Adipocyte (in vitro differentiated cells): ENCODE measurements at regions not wholly inside any gene's neighbourhood (a gene's known extent, or its start where the extent isn't known, plus 50 kb on each side); places are given as distances from the start of the nearest gene placed in this dataset.

Experiments used
- DNase-seq: peaks from one replicate; pipeline ENCODE4 v3.0.0-alpha.2; 2015; ENCODE audit warnings: low read depth
- H3K27me3 ChIP-seq: replicated peaks from 2 replicates; pipeline ENCODE4 v1.7.0; 2013; ENCODE audit warnings: mild to moderate bottlenecking, low read length, moderate library complexity; ENCODE audit not compliant: control insufficient read depth, insufficient read depth
- H3K36me3 ChIP-seq: 2 replicates; pipeline ENCODE4 v1.7.0; 2013; ENCODE audit warnings: low read length, mild to moderate bottlenecking, moderate library complexity; ENCODE audit not compliant: control insufficient read depth, insufficient read depth, severe bottlenecking
- H3K4me1 ChIP-seq: 2 replicates; pipeline ENCODE4 v1.7.0; 2013; ENCODE audit warnings: mild to moderate bottlenecking, low read length, moderate library complexity; ENCODE audit not compliant: control insufficient read depth, insufficient read depth
- H3K4me3 ChIP-seq: 2 replicates; pipeline ENCODE4 v1.7.0; 2013; ENCODE audit warnings: mild to moderate bottlenecking, low read length, moderate library complexity
- H3K9ac ChIP-seq: 2 replicates; pipeline ENCODE4 v1.7.0; 2013; ENCODE audit warnings: mild to moderate bottlenecking, low read length, moderate library complexity
- H3K9me3 ChIP-seq: 2 replicates; pipeline ENCODE4 v1.7.0; 2013; ENCODE audit warnings: mild to moderate bottlenecking, low read length, moderate library complexity; ENCODE audit not compliant: control insufficient read depth

DNA sequence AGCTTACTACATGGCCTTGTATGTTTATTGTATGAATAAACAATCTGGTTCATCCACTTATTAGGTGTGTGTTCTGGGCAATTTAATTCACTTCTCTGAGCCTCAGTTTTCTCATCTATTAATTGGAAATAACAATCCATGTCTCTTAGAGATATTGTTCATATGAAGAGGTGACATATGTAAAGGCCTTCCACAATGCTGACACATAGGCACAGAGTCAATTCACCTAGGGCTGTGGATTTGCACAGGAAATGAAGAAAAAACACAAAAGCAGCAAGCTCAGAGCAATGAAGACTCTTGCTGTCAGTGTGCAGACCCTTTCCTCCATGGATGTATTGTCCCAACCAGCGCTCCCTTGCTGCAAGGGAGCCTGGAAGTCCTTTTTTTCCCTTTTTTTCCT, 195.2 kb upstream of the CAMK1G start:
- Histone ChIP-seq H3K9me3 (no peaks in the 10 kb centered on the region), H3K4me1 (peaks cover 26% of the 10 kb centered on the region), H3K36me3 (no peaks in the 10 kb centered on the region), H3K9ac (no peak overlapping the region), H3K4me3 (no peak overlapping the region), H3K27me3 (no peaks in the 10 kb centered on the region)
- DNase-seq: no peak

DNA sequence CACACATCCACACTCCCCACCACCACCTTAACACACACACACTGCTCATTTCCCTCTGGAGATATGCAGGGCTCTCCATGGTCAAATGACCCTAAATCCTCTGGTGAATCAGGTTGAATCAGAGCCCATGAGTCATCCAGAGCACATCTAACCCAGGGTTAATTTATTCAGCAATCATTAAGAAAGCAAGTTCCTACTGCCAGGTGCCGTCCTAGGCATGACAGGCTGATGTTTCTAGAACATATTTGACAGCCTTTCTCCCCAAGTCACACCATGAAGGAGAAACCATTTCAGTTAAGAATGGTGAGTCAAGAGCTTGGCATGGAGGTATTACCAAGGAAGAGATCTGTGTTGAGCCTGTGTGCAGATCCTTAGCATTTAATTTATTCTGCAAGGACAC, 194.3 kb upstream of the CAMK1G start:
- no peaks in the 10 kb centered on the region for H3K36me3 ChIP-seq
- no peaks in the 10 kb centered on the region for H3K9me3 ChIP-seq
- DNase-seq: peak; percentile 53
- H3K4me3 ChIP-seq: no peak overlapping the region
- no peaks in the 10 kb centered on the region for H3K27me3 ChIP-seq
- H3K9ac ChIP-seq: no peak overlapping the region
- peaks cover 26% of the 10 kb centered on the region for H3K4me1 ChIP-seq

DNA sequence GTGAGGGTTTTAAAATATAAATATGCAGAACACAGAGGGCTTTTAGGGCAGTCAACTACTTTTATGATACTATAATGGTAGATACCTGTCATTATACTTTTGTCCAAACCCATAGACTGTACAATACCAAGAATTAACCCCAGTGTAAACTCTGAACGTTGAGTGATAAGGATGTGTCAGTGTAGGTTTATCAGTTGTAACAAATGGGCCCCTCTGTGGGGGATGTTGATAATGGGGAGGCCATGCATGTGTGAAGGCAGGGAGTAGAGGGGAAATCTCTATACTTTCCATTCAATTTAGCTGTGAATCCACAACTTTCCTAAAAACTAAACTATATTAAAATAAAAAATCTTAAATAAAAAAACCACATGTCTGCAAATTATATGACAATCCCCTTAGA, 193.5 kb upstream of the CAMK1G start:
- H3K9ac ChIP-seq: no peak overlapping the region

DNA sequence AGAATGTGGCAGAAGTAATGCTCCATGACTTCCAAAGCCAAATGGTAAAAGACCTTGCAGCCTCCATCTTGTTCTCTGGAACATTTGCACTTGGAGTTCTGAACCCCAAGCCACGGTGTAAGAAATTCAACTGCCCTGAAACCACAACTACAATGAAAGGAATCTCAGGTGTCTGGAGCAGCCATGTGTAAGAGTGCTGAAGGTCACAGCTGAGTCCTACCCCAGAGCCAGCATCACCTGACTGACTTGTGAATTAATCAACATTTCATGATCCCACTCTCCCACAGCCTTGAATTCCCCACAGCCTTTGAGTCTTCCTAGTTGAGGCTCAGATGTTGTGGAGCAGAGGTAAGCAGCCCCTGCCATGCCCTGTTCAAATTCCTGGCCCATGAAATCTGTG, 192.8 kb upstream of the CAMK1G start:
- Histone ChIP-seq H3K9me3 (no peaks in the 10 kb centered on the region), H3K27me3 (no peaks in the 10 kb centered on the region), H3K4me1 (peaks cover 26% of the 10 kb centered on the region), H3K9ac (no peak overlapping the region), H3K36me3 (no peaks in the 10 kb centered on the region), H3K4me3 (no peak overlapping the region)
- DNase-seq: no peak

More for the DNA sequence above, 193.5 kb upstream of the CAMK1G start:
- DNase-seq: no peak
- Histone ChIP-seq H3K9me3 (no peaks in the 10 kb centered on the region), H3K27me3 (no peaks in the 10 kb centered on the region), H3K4me1 (peaks cover 26% of the 10 kb centered on the region), H3K4me3 (no peak overlapping the region), H3K36me3 (no peaks in the 10 kb centered on the region)

DNA sequence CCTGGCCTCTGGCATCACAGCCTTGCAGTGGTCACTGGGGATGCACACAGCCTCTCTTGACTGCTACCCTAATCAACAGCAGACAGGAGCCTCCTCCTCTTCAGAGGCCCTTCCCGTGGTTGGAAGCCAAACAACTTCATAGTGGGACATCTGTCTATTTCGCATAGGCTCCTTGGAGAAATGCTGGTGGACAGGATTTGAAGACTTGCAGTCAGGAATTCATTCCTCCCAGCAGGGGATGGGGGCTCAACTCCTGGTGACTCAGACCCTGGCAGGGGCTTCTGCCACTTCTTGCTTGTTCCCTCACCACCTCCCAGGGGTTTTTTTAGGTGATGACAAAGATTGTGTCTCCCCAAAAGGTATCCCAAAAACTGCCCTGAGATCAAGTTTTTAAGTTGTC, 191.7 kb upstream of the CAMK1G start:
- Histone ChIP-seq H3K4me1 (peaks cover 26% of the 10 kb centered on the region), H3K9me3 (no peaks in the 10 kb centered on the region), H3K36me3 (no peaks in the 10 kb centered on the region), H3K27me3 (no peaks in the 10 kb centered on the region), H3K9ac (no peak overlapping the region), H3K4me3 (no peak overlapping the region)
- no peak for DNase-seq

DNA sequence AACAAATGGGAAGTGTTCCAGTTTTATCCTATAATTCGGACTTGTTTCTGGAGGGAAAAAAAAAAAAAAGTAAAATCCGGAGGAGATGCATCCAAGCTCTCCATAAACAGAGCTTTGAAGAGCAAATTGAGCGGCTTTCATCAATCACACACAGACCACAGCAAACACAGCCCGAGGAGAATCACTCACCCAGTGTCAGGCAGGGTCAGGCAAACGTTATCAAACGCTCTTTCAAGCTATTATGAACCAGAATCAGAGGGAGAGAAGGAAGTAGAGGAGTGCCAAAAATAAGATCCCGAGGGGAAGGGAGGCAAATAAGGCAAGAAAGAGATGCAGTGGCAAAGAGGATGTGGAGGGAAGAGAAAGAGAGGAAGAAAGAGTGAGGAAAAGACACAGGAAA, 188.3 kb upstream of the CAMK1G start:
- no peaks in the 10 kb centered on the region for H3K27me3 ChIP-seq
- no peak overlapping the region for H3K4me3 ChIP-seq
- no peak for DNase-seq
- H3K36me3 ChIP-seq: no peaks in the 10 kb centered on the region
- no peak overlapping the region for H3K9ac ChIP-seq
- peaks cover 19% of the 10 kb centered on the region for H3K4me1 ChIP-seq
- no peaks in the 10 kb centered on the region for H3K9me3 ChIP-seq

DNA sequence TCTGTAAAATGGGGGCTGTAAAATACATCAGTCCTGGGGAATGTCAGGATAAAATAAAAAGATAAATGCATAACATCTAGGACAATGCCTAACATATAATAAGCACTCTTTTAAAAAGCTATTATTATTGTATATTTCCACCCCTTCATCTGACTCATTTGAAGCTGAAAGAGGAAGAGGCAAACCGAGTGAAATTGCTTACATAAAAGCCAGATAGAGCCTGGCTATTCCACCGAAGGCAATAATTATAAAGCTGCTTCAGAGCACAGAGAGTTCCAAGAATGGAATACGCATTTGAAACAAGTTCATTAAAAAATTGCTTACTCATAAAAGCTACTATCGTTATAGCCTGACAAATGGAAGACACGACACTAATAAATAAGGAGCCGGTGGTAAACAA, 186.1 kb upstream of the CAMK1G start:
- DNase-seq: no peak
- no peaks in the 10 kb centered on the region for H3K36me3 ChIP-seq

DNA sequence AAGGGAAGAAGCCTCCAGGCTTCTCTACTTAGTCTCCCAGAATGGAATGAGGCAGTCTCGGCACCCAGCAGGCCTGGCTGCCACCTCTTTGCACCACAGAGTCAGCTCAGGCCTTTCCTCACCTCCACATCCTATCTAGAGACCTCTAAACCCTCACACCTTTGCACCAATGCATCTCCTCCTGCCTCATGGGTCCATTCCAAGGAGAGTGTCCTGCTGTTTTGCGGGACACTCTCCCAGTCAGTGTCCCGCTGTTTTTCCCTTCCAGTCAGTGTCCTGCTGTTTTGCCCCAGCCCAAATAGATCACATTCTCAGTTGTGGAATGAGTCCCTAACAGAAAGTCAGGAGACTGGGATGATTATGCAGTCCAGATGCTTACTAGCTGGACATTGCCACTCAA, 185.6 kb upstream of the CAMK1G start:
- H3K36me3 ChIP-seq: no peaks in the 10 kb centered on the region
- no peaks in the 10 kb centered on the region for H3K9me3 ChIP-seq
- H3K4me3 ChIP-seq: no peak overlapping the region
- H3K4me1 ChIP-seq: peaks cover 19% of the 10 kb centered on the region
- DNase-seq: no peak
- no peaks in the 10 kb centered on the region for H3K27me3 ChIP-seq
- no peak overlapping the region for H3K9ac ChIP-seq

More for the DNA sequence above, 186.1 kb upstream of the CAMK1G start:
- H3K9me3 ChIP-seq: no peaks in the 10 kb centered on the region
- no peak overlapping the region for H3K9ac ChIP-seq
- H3K4me1 ChIP-seq: peaks cover 19% of the 10 kb centered on the region
- no peak overlapping the region for H3K4me3 ChIP-seq
- no peaks in the 10 kb centered on the region for H3K27me3 ChIP-seq

DNA sequence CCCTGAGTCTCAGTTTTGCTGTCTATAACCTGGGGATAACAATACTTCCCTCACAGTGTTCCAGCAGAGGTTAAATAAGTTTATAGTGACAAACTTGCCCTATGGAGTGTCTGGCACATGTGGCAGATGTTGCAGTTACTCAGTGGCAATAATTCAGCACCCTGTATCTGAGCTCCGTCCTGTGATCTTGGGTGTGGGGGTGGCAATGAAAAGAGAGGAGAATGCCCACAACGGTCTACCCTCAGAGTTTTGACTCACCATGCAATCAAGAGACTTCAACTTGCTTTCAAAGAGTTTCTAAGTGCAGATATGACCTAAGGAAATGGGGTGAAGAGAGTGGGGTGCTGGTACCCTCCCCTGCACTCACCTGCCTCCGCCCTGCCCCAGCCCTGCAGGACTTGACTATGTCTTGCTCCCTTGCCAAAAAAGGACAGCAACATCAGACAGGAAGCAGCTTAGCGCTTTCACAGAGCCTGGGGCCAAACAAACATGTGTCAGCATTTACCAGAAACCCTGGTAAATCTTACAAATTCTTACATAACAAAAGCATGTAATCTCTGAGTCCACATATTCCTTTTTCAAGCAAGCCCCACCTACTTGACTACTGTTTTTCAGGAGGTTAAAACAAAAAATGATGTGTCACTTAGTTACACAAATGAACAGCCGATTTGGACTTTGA, 185.1 kb upstream of the CAMK1G start:
- Histone ChIP-seq H3K9me3 (no peaks in the 10 kb centered on the region), H3K9ac (no peak overlapping the region), H3K27me3 (no peaks in the 10 kb centered on the region), H3K36me3 (no peaks in the 10 kb centered on the region), H3K4me1 (peaks cover 19% of the 10 kb centered on the region), H3K4me3 (no peak overlapping the region)
- DNase-seq: peak; percentile 80

DNA sequence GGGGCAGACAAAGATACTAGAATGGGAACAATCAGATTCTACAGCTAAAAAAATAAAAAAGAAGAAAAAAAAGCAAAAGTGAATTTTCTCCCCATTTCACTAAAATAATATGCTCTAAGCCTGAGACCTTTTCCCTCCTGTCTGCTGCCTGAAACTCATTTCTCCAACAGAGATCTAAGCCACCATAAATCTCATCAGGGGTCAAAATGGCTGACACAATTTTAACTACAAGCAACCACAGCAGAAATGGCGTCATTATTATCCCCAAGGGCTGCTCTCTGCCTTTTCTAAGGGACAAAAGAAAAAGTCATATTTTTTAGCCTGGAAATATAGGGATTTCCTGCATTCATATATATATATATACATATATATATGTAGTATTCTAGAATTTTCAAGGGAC, 183.7 kb upstream of the CAMK1G start:
- H3K9ac ChIP-seq: no peak overlapping the region
- no peak overlapping the region for H3K4me3 ChIP-seq
- H3K27me3 ChIP-seq: no peaks in the 10 kb centered on the region
- DNase-seq: no peak
- peaks cover 19% of the 10 kb centered on the region for H3K4me1 ChIP-seq
- no peaks in the 10 kb centered on the region for H3K9me3 ChIP-seq
- no peaks in the 10 kb centered on the region for H3K36me3 ChIP-seq

DNA sequence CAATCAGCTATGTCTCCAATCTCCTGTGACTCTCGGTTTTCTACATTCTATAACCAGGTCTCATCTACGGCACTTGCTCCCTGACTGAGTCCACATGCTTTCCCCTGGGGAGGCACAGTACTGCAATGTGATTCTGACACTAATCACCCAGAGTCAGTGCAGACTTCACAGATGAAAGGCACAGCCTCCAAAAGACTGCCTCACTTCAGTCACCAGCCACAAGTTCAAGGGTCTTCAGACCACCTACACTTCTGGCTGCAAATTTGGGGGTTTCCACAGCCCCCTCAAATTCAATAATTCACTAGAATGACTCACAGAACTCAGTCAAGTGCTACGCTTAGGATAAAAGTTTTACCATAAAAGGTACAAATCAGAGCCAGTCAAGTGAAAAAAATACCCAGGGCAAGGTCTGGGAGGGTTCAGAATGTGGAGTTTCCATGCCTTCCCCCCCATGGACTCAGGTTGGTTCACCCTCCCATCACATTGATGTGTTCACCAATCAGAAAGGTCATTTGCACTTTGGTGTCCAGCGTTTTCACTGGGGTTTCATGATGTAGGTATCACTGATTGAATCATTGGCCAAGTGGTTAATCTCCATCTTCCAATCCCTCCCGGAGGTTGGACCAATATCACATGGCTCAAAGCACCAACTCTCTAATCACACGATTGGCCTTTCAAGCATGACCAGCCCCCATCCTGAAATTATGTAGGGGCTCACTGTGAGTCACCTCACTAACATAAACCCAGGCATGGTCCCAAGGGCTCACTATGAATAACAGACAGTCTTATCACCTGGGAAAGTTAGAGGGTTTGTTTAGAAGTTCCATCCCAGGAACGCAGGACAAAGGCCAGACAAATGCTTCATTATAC, 182.9 kb upstream of the CAMK1G start:
- no peaks in the 10 kb centered on the region for H3K27me3 ChIP-seq
- no peak overlapping the region for H3K4me3 ChIP-seq
- peaks cover 19% of the 10 kb centered on the region for H3K4me1 ChIP-seq
- no peaks in the 10 kb centered on the region for H3K36me3 ChIP-seq
- no peaks in the 10 kb centered on the region for H3K9me3 ChIP-seq
- no peak for DNase-seq
- no peak overlapping the region for H3K9ac ChIP-seq
